Neural cell (in vitro differentiated cells): ENCODE measurements at regions not wholly inside any gene's neighbourhood (a gene's known extent, or its start where the extent isn't known, plus 50 kb on each side); places are given as distances from the start of the nearest gene placed in this dataset.

Source experiments
- EZH2 ChIP-seq: fragments of 200-600, 300-800 bp; shearing (Covaris generic), sonication (generic); IDR thresholded peaks from 2 replicates; pipeline ENCODE4 v1.6.1; 2014; ENCODE audit warnings: antibody characterized with exemption, low read length, borderline replicate concordance, mild to moderate bottlenecking; ENCODE audit not compliant: insufficient read depth, poor library complexity, severe bottlenecking
- RAD21 ChIP-seq: fragments of 450-650 bp; conservative IDR thresholded peaks from 2 replicates; pipeline ENCODE4 v1.6.1; 2014; ENCODE audit warnings: antibody characterized with exemption, mild to moderate bottlenecking, moderate library complexity
- SMC3 ChIP-seq: fragments of 450-650 bp; conservative IDR thresholded peaks from 2 replicates; pipeline ENCODE4 v1.6.1; 2014; ENCODE audit warnings: antibody characterized with exemption, mild to moderate bottlenecking, moderate library complexity; ENCODE audit not compliant: poor library complexity
- TF ChIP-seq, protein P1 (sequence below): fragments of 450-650 bp; IDR thresholded peaks from 2 replicates; pipeline ENCODE4 v1.5.1; 2014; ENCODE audit warnings: antibody characterized with exemption, mild to moderate bottlenecking, moderate library complexity; ENCODE audit not compliant: poor library complexity, severe bottlenecking

DNA sequence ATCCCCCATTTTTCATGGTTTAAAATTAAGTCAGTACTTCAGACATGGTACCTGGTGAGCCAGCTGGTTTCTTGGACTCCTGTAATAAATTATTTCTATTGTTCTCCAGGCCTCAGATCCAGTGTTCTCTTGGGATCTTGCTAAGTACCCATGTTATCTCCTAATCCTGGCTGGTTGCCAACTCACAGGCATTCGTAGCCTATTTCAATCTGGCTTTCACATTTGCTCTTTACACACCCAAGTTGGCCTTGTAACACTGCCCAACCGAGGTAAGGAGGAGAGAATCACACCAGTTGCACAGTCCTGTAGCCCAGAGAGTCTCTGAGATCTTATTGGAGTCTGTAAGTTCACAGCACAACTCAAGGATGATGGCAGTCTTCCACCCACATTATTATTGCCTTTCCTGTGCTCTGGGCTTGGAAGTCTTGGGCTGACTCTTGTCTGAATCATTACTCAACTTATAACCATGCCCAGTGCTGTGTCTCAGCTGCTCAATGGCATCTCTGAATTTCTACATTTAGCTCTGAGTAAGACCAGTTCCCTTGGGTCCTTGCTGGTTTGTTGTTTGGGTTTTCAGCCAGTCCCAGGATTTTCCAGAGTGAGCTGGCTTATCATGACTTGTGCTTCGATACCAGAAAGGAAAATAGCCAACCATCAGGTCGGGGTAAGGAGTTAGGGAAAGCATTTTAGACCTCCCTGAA, 76.6 kb upstream of the KLF12 start:
- TF ChIP-seq EZH2 (no peak), RAD21 (no peak), SMC3 (no peak)
- TF ChIP-seq, protein P1, sequence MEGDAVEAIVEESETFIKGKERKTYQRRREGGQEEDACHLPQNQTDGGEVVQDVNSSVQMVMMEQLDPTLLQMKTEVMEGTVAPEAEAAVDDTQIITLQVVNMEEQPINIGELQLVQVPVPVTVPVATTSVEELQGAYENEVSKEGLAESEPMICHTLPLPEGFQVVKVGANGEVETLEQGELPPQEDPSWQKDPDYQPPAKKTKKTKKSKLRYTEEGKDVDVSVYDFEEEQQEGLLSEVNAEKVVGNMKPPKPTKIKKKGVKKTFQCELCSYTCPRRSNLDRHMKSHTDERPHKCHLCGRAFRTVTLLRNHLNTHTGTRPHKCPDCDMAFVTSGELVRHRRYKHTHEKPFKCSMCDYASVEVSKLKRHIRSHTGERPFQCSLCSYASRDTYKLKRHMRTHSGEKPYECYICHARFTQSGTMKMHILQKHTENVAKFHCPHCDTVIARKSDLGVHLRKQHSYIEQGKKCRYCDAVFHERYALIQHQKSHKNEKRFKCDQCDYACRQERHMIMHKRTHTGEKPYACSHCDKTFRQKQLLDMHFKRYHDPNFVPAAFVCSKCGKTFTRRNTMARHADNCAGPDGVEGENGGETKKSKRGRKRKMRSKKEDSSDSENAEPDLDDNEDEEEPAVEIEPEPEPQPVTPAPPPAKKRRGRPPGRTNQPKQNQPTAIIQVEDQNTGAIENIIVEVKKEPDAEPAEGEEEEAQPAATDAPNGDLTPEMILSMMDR: no peak
